PC-3 (cell line): ENCODE measurements at regions not wholly inside any gene's neighbourhood (a gene's known extent, or its start where the extent isn't known, plus 50 kb on each side); places are given as distances from the start of the nearest gene placed in this dataset.

Experiments
- ATAC-seq: fragments of 200-7000 bp; cut with Tn5 transposase; 2 replicates; pipeline ENCODE4 v1.9.1; 2020; ENCODE audit warnings: mild to moderate bottlenecking, moderate library complexity
- BruUV-seq: library from RNA; stranded (reverse); fragments of 400-500 nt; replicated peaks from 2 replicates; lab custom pipeline; 2021; lab: Mats Ljungman, UMichigan
- CTCF ChIA-PET: fragments of 300-600 bp; sonication (Branson Sonifier 250); formaldehyde crosslinking; loops from one replicate; lab custom pipeline; 2022; ENCODE audit warnings: antibody characterized with exemption; lab: Charles Lee
- POLR2A ChIA-PET: fragments of 300-600 bp; sonication (Branson Sonifier 250); formaldehyde crosslinking; loops from one replicate; lab custom pipeline; 2022; ENCODE audit warnings: antibody characterized with exemption; ENCODE audit not compliant: unreplicated experiment; lab: Charles Lee
- DNase-seq: peaks from one replicate; pipeline ENCODE4 v3.0.0-alpha.2; 2015
- H2AFZ ChIP-seq: fragments of 300-600 bp; sonication (generic); 2 replicates; pipeline ENCODE4 v1.6.0; 2016; ENCODE audit warnings: antibody characterized with exemption, low read length
- H3F3A ChIP-seq: fragments of 300-600 bp; sonication (generic); one replicate; pipeline ENCODE4 v1.6.0; 2017; ENCODE audit warnings: antibody characterized with exemption, low read length, control low read depth, mild to moderate bottlenecking; ENCODE audit not compliant: unreplicated experiment
- H3K27ac ChIP-seq: fragments of 300-600 bp; sonication (generic); 2 replicates; pipeline ENCODE4 v1.5.1; 2016; ENCODE audit warnings: mild to moderate bottlenecking, low read length
- H3K27me3 ChIP-seq: fragments of 300-600 bp; sonication (generic); 2 replicates; pipeline ENCODE4 v1.6.1; 2016; ENCODE audit warnings: low read length, mixed read lengths
- H3K36me3 ChIP-seq: fragments of 300-600 bp; sonication (generic); 2 replicates; pipeline ENCODE4 v1.6.1; 2016; ENCODE audit warnings: low read depth, mixed run types, low read length, mixed read lengths
- H3K4me1 ChIP-seq: fragments of 300-600 bp; sonication (generic); 2 replicates; pipeline ENCODE4 v1.5.1; 2016; ENCODE audit warnings: low read length; ENCODE audit not compliant: insufficient read depth
- H3K4me2 ChIP-seq: fragments of 300-600 bp; sonication (generic); 2 replicates; pipeline ENCODE4 v1.6.0; 2016; ENCODE audit warnings: low read length
- H3K4me3 ChIP-seq: fragments of 300-600 bp; sonication (generic); 2 replicates; pipeline ENCODE4 v1.5.1; 2016; ENCODE audit warnings: mild to moderate bottlenecking, low read length, mixed read lengths
- H3K79me2 ChIP-seq: fragments of 300-600 bp; sonication (generic); 2 replicates; pipeline ENCODE4 v1.6.1; 2017; ENCODE audit warnings: low read length, mixed read lengths
- H3K9ac ChIP-seq: fragments of 300-600 bp; sonication (generic); 2 replicates; pipeline ENCODE4 v1.6.0; 2016; ENCODE audit warnings: mild to moderate bottlenecking, low read length
- H3K9me2 ChIP-seq: fragments of 300-600 bp; sonication (generic); replicated peaks from 2 replicates; pipeline ENCODE4 v1.6.1; 2016; ENCODE audit warnings: mixed run types, low read length, mixed read lengths
- H3K9me3 ChIP-seq: fragments of 300-600 bp; sonication (generic); 2 replicates; pipeline ENCODE4 v1.6.1; 2016; ENCODE audit warnings: low read length, mixed read lengths
- H4K20me1 ChIP-seq: fragments of 300-600 bp; sonication (generic); 2 replicates; pipeline ENCODE4 v1.6.1; 2016; ENCODE audit warnings: low read length, mixed read lengths
- CTCF ChIP-seq: fragments of 300-600 bp; sonication (generic); conservative IDR thresholded peaks from 2 replicates; pipeline ENCODE4 v1.5.1; 2017; ENCODE audit warnings: antibody characterized with exemption, low read depth, mild to moderate bottlenecking, low read length
- EZH2 ChIP-seq: fragments of 300-600 bp; sonication (generic); IDR thresholded peaks from one replicate; pipeline ENCODE4 v1.6.1; 2017; ENCODE audit warnings: antibody characterized with exemption, mild to moderate bottlenecking, low read length; ENCODE audit not compliant: unreplicated experiment
- EZH2phosphoT487 ChIP-seq: fragments of 300-600 bp; sonication (generic); IDR thresholded peaks from 2 replicates; pipeline ENCODE4 v1.6.1; 2018; ENCODE audit warnings: mild to moderate bottlenecking, antibody characterized with exemption, low read length, borderline replicate concordance
- intact Hi-C: fragments of 100-400 bp; cut with micrococcal nuclease; formaldehyde crosslinking; loops from 2 replicates; pipeline ENCODE4 v1.9.0; 2023

- CTCF ChIA-PET: no interaction called here
- H3K4me3 ChIP-seq: no peak overlapping the region
- no peak overlapping the region for H3K27ac ChIP-seq
- H3K27me3 ChIP-seq: no peaks in the 10 kb centered on the region
- TF ChIP-seq EZH2phosphoT487: no peak
- TF ChIP-seq EZH2: no peak
- TF ChIP-seq CTCF: no peak
- no peaks in the 10 kb centered on the region for H3K9me2 ChIP-seq
- POLR2A ChIA-PET: no interaction called here
- H3K79me2 ChIP-seq: no peaks in the 10 kb centered on the region
- no peak for ATAC-seq
- no peak overlapping the region for H3K4me2 ChIP-seq
- no peaks in the 10 kb centered on the region for H3F3A ChIP-seq
- H2AFZ ChIP-seq: no peak overlapping the region
- H4K20me1 ChIP-seq: no peaks in the 10 kb centered on the region
- no TSS peak for BruUV-seq
- no peaks in the 10 kb centered on the region for H3K4me1 ChIP-seq
- no peak for DNase-seq
- H3K9me3 ChIP-seq: no peaks in the 10 kb centered on the region
- peaks cover 6% of the 10 kb centered on the region; the same call in 1 of the 2 replicates for H3K36me3 ChIP-seq
- intact Hi-C loops: no loop called here
- no peak overlapping the region for H3K9ac ChIP-seq
These were observed 99.8 kb upstream of the ADAD1 start for GRCh38 chr4:122278976-122279375.

GRCh38 chr4:122279670-122280069 lies 99.1 kb upstream of the ADAD1 start:
- BruUV-seq: no TSS peak
- H3F3A ChIP-seq: no peaks in the 10 kb centered on the region
- ATAC-seq: no peak
- no peaks in the 10 kb centered on the region for H3K9me3 ChIP-seq
- no peak overlapping the region for H3K27ac ChIP-seq
- H3K9me2 ChIP-seq: no peaks in the 10 kb centered on the region
- H4K20me1 ChIP-seq: no peaks in the 10 kb centered on the region
- no peaks in the 10 kb centered on the region for H3K27me3 ChIP-seq
- H3K9ac ChIP-seq: no peak overlapping the region
- no peak overlapping the region for H3K4me2 ChIP-seq
- intact Hi-C loops: no loop called here
- POLR2A ChIA-PET: interaction anchor here (0.5 kb wide), 1 partner anchor 14 kb away, joined by 3 read pairs; no protein-coding TSS in a partner anchor
- no peak for TF ChIP-seq EZH2phosphoT487
- no peak for TF ChIP-seq CTCF
- TF ChIP-seq EZH2: no peak
- H3K79me2 ChIP-seq: no peaks in the 10 kb centered on the region
- peaks cover 6% of the 10 kb centered on the region; the same call in 1 of the 2 replicates for H3K36me3 ChIP-seq
- H3K4me1 ChIP-seq: no peaks in the 10 kb centered on the region
- no peak for DNase-seq
- CTCF ChIA-PET: no interaction called here
- no peak overlapping the region for H2AFZ ChIP-seq
- H3K4me3 ChIP-seq: no peak overlapping the region

GRCh38 chr4:122285285-122285684 lies 93.5 kb upstream of the ADAD1 start:
- H3K79me2 ChIP-seq: no peaks in the 10 kb centered on the region
- BruUV-seq: no TSS peak

More at GRCh38 chr4:122285285-122285684, 93.5 kb upstream of the ADAD1 start:
- DNase-seq: peak; percentile 16
- Histone ChIP-seq H3K27ac (no peak overlapping the region), H3K36me3 (peaks cover 6% of the 10 kb centered on the region; the same call in 1 of the 2 replicates), H3K9ac (no peak overlapping the region), H3K4me3 (no peak overlapping the region), H3F3A (no peaks in the 10 kb centered on the region), H3K4me2 (no peak overlapping the region), H4K20me1 (no peaks in the 10 kb centered on the region), H3K4me1 (peaks cover 7% of the 10 kb centered on the region; the same call in 1 of the 2 replicates), H3K27me3 (no peaks in the 10 kb centered on the region), H3K9me2 (no peaks in the 10 kb centered on the region), H2AFZ (no peak overlapping the region), H3K9me3 (no peaks in the 10 kb centered on the region)
- peak; percentile 62 for ATAC-seq
- ChIA-PET POLR2A (no interaction called here), CTCF (no interaction called here)
- intact Hi-C loops: no loop called here
- no peak for TF ChIP-seq EZH2phosphoT487
- no peak for TF ChIP-seq EZH2
- no peak for TF ChIP-seq CTCF
